ENCODE measurements at regions not wholly inside any gene's neighbourhood (a gene's known extent, or its start where the extent isn't known, plus 50 kb on each side); places are given as distances from the start of the nearest gene placed in this dataset.

GRCh38 chr6:40181367-40181766, 247.1 kb upstream of the MOCS1 start:
- Histone ChIP-seq H3K4me1 (ENCODE audit: control insufficient read depth, insufficient read depth, low read length) (no peaks in the 10 kb centered on the region), H4K5ac (ENCODE audit: low read depth, low read length) (no peak overlapping the region)
- CTCF ChIA-PET = no interaction called here

More at GRCh38 chr6:40181367-40181766, 247.1 kb upstream of the MOCS1 start:
- H3K27me3 ChIP-seq (ENCODE audit: control insufficient read depth, insufficient read depth, low read length) = no peaks in the 10 kb centered on the region
- ATAC-seq (ENCODE audit: low read depth) (no peak), DNase-seq (no peak)
- no peak overlapping the region for H3K4me2 ChIP-seq (ENCODE audit: low read depth, low read length)
- H3K9me3 ChIP-seq (ENCODE audit: control insufficient read depth, insufficient read depth, low read length) = peaks cover 6% of the 10 kb centered on the region
- dilution Hi-C loops (cut with HindIII; ENCODE audit: low sequenced_read_pairs, unreplicated experiment) = no loop called here
- no peak overlapping the region for H2BK5ac ChIP-seq (ENCODE audit: low read depth, low read length, poor library complexity, severe bottlenecking)
- in situ Hi-C loops (cut with MboI; ENCODE audit: low sequenced_read_pairs) = no loop called here
- H4K8ac ChIP-seq (ENCODE audit: low read depth in 2 of 2, low read length in 2 of 2) = no peak overlapping the region
- intact Hi-C loops (cut with micrococcal nuclease) = no loop called here
- H2BK20ac ChIP-seq (ENCODE audit: low read depth, low read length) = no peak overlapping the region
- H4K91ac ChIP-seq (ENCODE audit: insufficient read depth, low read depth, low read length) = no peak overlapping the region
- no peak overlapping the region for H3K56ac ChIP-seq (ENCODE audit: extremely low read depth, insufficient read depth, low read length)
- no CpG with 5 or more reads among the region's 1 CpG for WGBS, 2 experiments (ENCODE audit: extremely low coverage in 2 of 2, insufficient read length in 1 of 2)
- no peaks in the 10 kb centered on the region for H3K9me1 ChIP-seq (ENCODE audit: insufficient read depth, low read length)
- H2AK9ac ChIP-seq (replicated peaks; ENCODE audit: low read depth, low read length, poor library complexity) = no peak overlapping the region
- no peaks in the 10 kb centered on the region for H3K36me3 ChIP-seq (ENCODE audit: control insufficient read depth, insufficient read depth, low read length)
- H3K4me3 ChIP-seq (ENCODE audit: insufficient read depth, low read depth, low read length) = no peak overlapping the region
- H2AFZ ChIP-seq (replicated peaks; ENCODE audit: low read length, poor library complexity) = no peak overlapping the region
- no peak overlapping the region for H3K18ac ChIP-seq (ENCODE audit: low read depth, low read length)
- no peak overlapping the region for H2BK15ac ChIP-seq (ENCODE audit: low read depth, low read length)
- POLR2A ChIA-PET (ENCODE audit: unreplicated experiment) = no interaction called here
- H3K9ac ChIP-seq (ENCODE audit: low read depth, low read length) = no peak overlapping the region
- H2AK5ac ChIP-seq (ENCODE audit: low read depth, low read length) = no peak overlapping the region
- no peak overlapping the region for H3K4ac ChIP-seq (ENCODE audit: low read depth, low read length)
- no peak overlapping the region for H3K23ac ChIP-seq (ENCODE audit: low read depth, low read length)
- BruUV-seq (replicated peaks) = no TSS peak
- no peak overlapping the region for H3K27ac ChIP-seq (ENCODE audit: insufficient read depth, low read length)
- H4K20me1 ChIP-seq (ENCODE audit: insufficient read depth, low read length) = no peaks in the 10 kb centered on the region
- H3K79me1 ChIP-seq (ENCODE audit: low read depth in 1 of 2, low read length in 2 of 2) = no peaks in the 10 kb centered on the region
- no peak overlapping the region for H2BK120ac ChIP-seq (ENCODE audit: low read depth, low read length)
- H3K14ac ChIP-seq (replicated peaks; ENCODE audit: low read depth, low read length) = no peak overlapping the region
- no peak for TF ChIP-seq USF2 (IDR thresholded peaks at IDR 0.05; ENCODE audit: low read depth, low read length)
- no peak for TF ChIP-seq MAFK (IDR thresholded peaks at IDR 0.05; ENCODE audit: low read depth, low read length)
- no peak for TF ChIP-seq RFX5 (IDR thresholded peaks at IDR 0.05; ENCODE audit: low read depth, low read length)
- TF ChIP-seq NFE2L2 (IDR thresholded peaks at IDR 0.05; ENCODE audit: low read depth, low read length) = no peak
- no peak for TF ChIP-seq FOS (IDR thresholded peaks at IDR 0.05; ENCODE audit: low read depth, low read length)
- TF ChIP-seq RAD21 (IDR thresholded peaks at IDR 0.05; ENCODE audit: low read length) = no peak
- TF ChIP-seq CHD1 (IDR thresholded peaks at IDR 0.05; ENCODE audit: low read depth, low read length) = no peak
- no peak for TF ChIP-seq SMC3 (IDR thresholded peaks at IDR 0.05; ENCODE audit: low read depth, low read length)
- TF ChIP-seq MAZ (IDR thresholded peaks at IDR 0.05; ENCODE audit: borderline replicate concordance, low read depth, low read length) = no peak
- TF ChIP-seq ELK1 (IDR thresholded peaks at IDR 0.05; ENCODE audit: borderline replicate concordance, low read depth, low read length) = no peak
- TF ChIP-seq BHLHE40 (IDR thresholded peaks at IDR 0.05; ENCODE audit: low read depth, low read length) = no peak
- no peak for TF ChIP-seq CEBPB (IDR thresholded peaks at IDR 0.05; ENCODE audit: low read depth, low read length)

Measured in IMR-90 (cell line).